ENCODE measurements at regions not wholly inside any gene's neighbourhood (a gene's known extent, or its start where the extent isn't known, plus 50 kb on each side); places are given as distances from the start of the nearest gene placed in this dataset.

DNA sequence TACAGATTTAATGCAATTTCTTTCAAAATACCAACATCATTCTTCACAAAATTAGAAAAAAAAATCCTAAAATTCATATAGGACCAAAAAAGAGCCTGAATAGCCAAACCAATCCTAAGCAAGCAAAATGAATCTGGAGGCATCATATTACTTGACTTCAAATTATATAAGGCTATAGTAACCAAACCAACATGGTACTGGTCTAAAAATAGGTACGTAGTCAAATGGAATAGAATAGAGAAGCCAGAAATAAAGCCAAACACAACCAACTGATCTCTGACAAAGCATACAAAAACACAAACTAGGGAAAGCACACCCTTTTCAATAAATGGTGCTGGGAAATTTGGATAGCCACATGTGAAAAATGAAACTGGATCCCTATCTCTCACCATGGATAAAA is 112.3 kb upstream of the TSPAN2 start:
- H2AK9ac ChIP-seq (replicated peaks; ENCODE audit: low read depth, low read length, poor library complexity): no peak overlapping the region
- H3K27ac ChIP-seq (ENCODE audit: insufficient read depth, low read length): no peak overlapping the region
- DNase-seq: no peak
- H3K9me3 ChIP-seq (ENCODE audit: control insufficient read depth, insufficient read depth, low read length): peaks cover 3% of the 10 kb centered on the region; the same call in 1 of the 2 replicates
- no peak overlapping the region for H3K4me2 ChIP-seq (ENCODE audit: low read depth, low read length)
- POLR2A ChIA-PET (ENCODE audit: unreplicated experiment): no interaction called here
- H3K36me3 ChIP-seq (ENCODE audit: control insufficient read depth, insufficient read depth, low read length): no peaks in the 10 kb centered on the region
- no peak overlapping the region for H3K9ac ChIP-seq (ENCODE audit: low read depth, low read length)
- no peaks in the 10 kb centered on the region; the same call in 1 of the 2 replicates for H3K4me1 ChIP-seq (ENCODE audit: control insufficient read depth, insufficient read depth, low read length)
- no CpG with 5 or more reads among the region's 1 CpG for WGBS, 2 experiments (ENCODE audit: extremely low coverage in 2 of 2, insufficient read length in 1 of 2)
- H3K27me3 ChIP-seq (ENCODE audit: control insufficient read depth, insufficient read depth, low read length): no peaks in the 10 kb centered on the region
- in situ Hi-C loops (cut with MboI; ENCODE audit: low sequenced_read_pairs) (no loop called here), dilution Hi-C loops (cut with HindIII; ENCODE audit: low sequenced_read_pairs, unreplicated experiment) (no loop called here), intact Hi-C loops (cut with micrococcal nuclease) (no loop called here)
- no peak overlapping the region for H3K23ac ChIP-seq (ENCODE audit: low read depth, low read length)
- H3K79me1 ChIP-seq (ENCODE audit: low read depth in 1 of 2, low read length in 2 of 2): no peaks in the 10 kb centered on the region
- H2BK5ac ChIP-seq (ENCODE audit: low read depth, low read length, poor library complexity, severe bottlenecking): no peak overlapping the region
- H3K56ac ChIP-seq (ENCODE audit: extremely low read depth, insufficient read depth, low read length): no peak overlapping the region
- H4K5ac ChIP-seq (ENCODE audit: low read depth, low read length): no peak overlapping the region
- H3K4ac ChIP-seq (ENCODE audit: low read depth, low read length): no peak overlapping the region
- TF ChIP-seq CHD1 (IDR thresholded peaks at IDR 0.05; ENCODE audit: low read depth, low read length) (no peak), NFE2L2 (IDR thresholded peaks at IDR 0.05; ENCODE audit: low read depth, low read length) (no peak), SMC3 (IDR thresholded peaks at IDR 0.05; ENCODE audit: low read depth, low read length) (no peak), MXI1 (IDR thresholded peaks at IDR 0.05; ENCODE audit: borderline replicate concordance, low read depth, low read length) (no peak), RCOR1 (IDR thresholded peaks at IDR 0.05; ENCODE audit: insufficient replicate concordance, low read length) (no peak), RFX5 (IDR thresholded peaks at IDR 0.05; ENCODE audit: low read depth, low read length) (no peak), RAD21 (IDR thresholded peaks at IDR 0.05; ENCODE audit: low read length) (no peak), FOS (IDR thresholded peaks at IDR 0.05; ENCODE audit: low read depth, low read length) (no peak), BHLHE40 (IDR thresholded peaks at IDR 0.05; ENCODE audit: low read depth, low read length) (no peak), MAZ (IDR thresholded peaks at IDR 0.05; ENCODE audit: borderline replicate concordance, low read depth, low read length) (no peak), POLR2A (IDR thresholded peaks at IDR 0.05; ENCODE audit: low read depth, low read length) (no peak)
- TF ChIP-seq, protein P1, sequence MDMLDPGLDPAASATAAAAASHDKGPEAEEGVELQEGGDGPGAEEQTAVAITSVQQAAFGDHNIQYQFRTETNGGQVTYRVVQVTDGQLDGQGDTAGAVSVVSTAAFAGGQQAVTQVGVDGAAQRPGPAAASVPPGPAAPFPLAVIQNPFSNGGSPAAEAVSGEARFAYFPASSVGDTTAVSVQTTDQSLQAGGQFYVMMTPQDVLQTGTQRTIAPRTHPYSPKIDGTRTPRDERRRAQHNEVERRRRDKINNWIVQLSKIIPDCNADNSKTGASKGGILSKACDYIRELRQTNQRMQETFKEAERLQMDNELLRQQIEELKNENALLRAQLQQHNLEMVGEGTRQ (IDR thresholded peaks at IDR 0.05; ENCODE audit: low read depth, low read length): no peak
- TF ChIP-seq, protein P2, sequence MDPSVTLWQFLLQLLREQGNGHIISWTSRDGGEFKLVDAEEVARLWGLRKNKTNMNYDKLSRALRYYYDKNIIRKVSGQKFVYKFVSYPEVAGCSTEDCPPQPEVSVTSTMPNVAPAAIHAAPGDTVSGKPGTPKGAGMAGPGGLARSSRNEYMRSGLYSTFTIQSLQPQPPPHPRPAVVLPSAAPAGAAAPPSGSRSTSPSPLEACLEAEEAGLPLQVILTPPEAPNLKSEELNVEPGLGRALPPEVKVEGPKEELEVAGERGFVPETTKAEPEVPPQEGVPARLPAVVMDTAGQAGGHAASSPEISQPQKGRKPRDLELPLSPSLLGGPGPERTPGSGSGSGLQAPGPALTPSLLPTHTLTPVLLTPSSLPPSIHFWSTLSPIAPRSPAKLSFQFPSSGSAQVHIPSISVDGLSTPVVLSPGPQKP (IDR thresholded peaks at IDR 0.05; ENCODE audit: borderline replicate concordance, low read depth, low read length): no peak
- BruUV-seq (replicated peaks): no TSS peak
- H3K18ac ChIP-seq (ENCODE audit: low read depth, low read length): no peak overlapping the region
- H4K8ac ChIP-seq (ENCODE audit: low read depth in 2 of 2, low read length in 2 of 2): no peak overlapping the region
- H2BK120ac ChIP-seq (ENCODE audit: low read depth, low read length): no peak overlapping the region
- no peak overlapping the region for H2AK5ac ChIP-seq (ENCODE audit: low read depth, low read length)
- H2BK20ac ChIP-seq (ENCODE audit: low read depth, low read length): no peak overlapping the region
- no peak overlapping the region for H3K4me3 ChIP-seq (ENCODE audit: insufficient read depth, low read depth, low read length)
- no peak overlapping the region for H3K14ac ChIP-seq (replicated peaks; ENCODE audit: low read depth, low read length)
- H2BK15ac ChIP-seq (ENCODE audit: low read depth, low read length): no peak overlapping the region
- CTCF ChIA-PET: no interaction called here
- no peak for ATAC-seq (ENCODE audit: low read depth)
- H4K91ac ChIP-seq (ENCODE audit: insufficient read depth, low read depth, low read length): no peak overlapping the region
- no peaks in the 10 kb centered on the region for H4K20me1 ChIP-seq (ENCODE audit: insufficient read depth, low read length)
- peaks cover 3% of the 10 kb centered on the region; the same call in 1 of the 2 replicates for H3K9me1 ChIP-seq (ENCODE audit: insufficient read depth, low read length)
- no peak overlapping the region for H2AFZ ChIP-seq (replicated peaks; ENCODE audit: low read length, poor library complexity)
